HG03108 (cell line): ENCODE measurements at regions not wholly inside any gene's neighbourhood (a gene's known extent, or its start where the extent isn't known, plus 50 kb on each side); places are given as distances from the start of the nearest gene placed in this dataset.
A peak's percentile ranks its signal among the peaks of the same experiment; 100 is the strongest.

ENCODE experiments used
- ATAC-seq: cut with Tn5 transposase; IDR thresholded peaks from one replicate; pipeline ENCODE4 v1.9.1; 2021; ENCODE audit warnings: moderate library complexity; ENCODE audit not compliant: unreplicated experiment

DNA sequence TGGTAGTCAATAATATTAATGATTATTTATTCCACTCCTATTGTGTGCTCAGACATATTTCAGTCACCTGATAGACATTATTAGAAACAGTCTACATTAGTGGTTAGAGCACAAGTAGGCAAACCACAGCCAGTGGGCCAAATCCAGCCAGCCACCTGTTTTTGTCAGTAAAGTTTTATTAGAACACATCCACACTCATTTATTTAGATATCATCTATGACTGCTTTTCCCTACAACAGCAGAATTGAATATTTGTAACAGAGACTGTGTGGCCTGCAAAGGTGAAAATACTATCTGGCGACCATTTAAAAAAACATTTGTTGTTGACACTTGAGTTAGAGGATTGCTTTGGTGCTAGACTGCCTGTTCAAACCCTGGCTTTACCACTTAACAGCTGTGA lies 220.0 kb upstream of the ZFP64 start:
- ATAC-seq, result no peak

DNA sequence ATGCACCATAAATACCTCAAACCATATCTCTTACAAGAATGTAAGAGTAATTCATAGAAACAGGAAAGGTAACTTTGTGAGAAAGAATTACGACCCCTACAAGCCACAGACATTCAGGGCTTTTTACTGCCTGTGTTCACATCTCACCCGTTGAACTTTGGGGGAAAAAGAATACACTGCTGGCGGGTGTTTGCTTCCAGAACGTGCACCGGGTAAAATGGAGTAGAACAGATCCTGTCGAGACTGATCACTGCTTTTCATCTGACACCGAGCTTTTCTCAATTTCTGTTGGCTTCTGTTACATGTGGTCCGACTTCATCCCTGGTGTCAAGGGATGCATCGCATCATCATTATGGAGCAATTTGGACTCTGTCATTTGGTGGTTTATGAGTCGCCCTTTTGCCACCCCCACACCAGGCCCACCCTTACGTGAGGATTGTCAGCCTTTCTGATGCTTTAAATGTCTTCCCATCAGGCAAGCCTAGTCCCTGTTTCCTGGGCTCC lies 219.2 kb upstream of the ZFP64 start:
- ATAC-seq, result no peak

DNA sequence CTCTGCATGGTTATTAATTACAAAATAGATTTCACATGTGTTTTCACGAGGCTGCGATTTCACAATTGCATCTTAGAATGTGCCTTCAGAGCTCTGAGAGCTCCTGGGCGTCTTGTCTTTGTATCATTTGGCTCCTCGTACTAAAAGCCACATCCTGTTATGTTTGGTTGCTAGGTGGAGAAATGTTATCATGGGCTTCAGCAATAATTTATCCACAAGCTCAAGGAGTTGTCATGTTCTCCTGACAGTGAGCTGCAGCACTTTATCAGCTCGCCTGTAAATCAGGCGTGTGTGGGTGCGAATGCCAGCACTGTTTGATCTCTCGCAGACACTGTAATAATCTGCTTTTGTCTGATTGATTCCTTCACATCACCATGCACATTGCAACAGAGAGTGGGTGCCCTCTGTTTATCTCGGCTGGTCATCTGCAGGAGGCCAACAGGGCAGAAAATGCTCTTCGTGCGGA lies 218.6 kb upstream of the ZFP64 start:
- no peak for ATAC-seq

DNA sequence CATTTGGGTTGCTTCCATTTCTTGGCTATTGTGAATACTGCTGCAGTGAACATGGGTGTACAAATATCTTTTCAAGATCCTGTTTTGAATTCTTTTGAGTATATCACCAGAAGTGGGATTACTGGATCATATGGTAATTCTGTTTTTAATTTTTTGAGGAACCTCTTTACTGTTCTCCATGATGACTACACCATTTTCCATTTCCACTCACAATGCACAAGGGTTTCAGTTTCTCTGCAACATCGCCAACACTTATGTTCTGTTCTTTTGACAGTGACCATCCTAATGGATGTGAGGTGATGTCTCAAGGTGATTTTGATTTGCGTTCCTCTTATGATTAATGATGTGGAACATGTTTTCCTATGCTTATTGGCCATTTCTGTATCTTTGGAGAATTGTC lies 214.4 kb upstream of the ZFP64 start:
- no peak for ATAC-seq

DNA sequence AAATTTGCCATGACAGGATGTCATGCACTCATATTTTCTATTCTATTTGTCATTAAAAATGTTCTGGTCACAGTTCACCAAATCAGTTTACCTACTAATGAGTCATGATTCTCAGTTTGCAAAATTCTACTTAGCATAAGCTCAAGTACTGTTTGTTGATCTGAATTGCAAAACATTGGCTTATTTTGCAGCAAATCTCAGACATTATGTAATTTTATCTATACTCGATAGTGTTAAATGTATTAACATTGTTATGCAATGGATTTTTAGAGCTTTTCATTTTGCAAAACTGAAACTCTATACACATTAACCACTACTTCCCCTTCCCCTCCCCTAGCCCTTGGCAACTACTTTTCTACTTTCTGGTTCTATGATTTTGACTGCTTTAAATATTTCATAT lies 213.8 kb upstream of the ZFP64 start:
- peak; percentile 55 for ATAC-seq

DNA sequence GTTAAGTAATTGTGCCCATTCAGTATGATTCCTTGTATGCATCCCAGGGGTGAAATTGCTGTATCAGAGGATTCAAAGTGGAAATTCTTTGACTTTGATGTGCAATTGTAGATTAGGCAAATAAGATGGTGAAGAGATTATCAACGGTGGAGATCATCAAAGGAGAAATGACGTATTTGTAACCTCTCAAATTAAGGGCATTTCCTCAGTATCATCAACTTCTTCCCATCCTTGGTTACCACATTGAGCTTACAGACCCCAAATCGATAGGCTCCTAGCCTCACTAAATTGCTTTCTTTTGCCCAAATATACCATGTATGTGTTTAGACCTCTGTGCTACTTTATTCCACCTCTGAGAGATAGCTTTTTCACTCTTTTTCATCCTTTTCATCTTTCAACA lies 213.1 kb upstream of the ZFP64 start:
- no peak for ATAC-seq

DNA sequence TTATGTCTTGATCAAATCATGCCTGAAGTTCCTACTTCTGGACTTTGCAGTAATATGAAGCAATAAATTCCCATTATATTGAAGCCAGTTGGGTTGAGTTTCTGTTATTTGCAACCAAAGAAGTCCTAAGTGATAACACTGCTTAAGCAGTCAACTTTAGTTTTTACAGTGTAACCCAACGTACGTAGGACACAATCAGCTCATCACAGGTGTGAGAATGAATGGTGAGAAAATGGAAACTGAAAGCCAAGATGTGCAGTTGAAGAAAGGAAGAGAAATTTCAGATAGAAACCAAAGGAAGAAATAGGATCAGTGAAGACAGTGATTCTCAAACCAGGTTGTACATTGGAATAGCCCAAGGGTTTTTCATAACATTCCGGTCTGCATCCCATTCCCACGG lies 211.4 kb upstream of the ZFP64 start:
- ATAC-seq, result no peak

DNA sequence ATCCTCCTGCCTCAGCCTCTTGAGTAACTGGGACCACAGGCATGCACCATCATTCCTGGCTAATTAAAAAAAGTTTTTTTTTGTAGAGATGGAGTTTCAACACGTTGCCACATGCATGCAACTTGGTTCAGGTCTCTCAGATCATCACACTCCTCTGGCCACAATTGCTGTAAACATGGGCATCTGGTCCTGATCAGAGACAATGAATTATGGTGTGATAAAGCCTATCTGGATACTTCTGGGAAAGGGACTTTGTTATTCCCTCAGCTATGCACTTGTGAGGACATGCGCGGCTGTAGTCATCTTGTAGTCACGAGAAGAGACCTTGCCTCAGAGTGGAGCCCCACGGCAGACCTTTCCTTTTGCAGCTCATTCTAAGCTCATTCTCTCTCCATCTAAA lies 210.9 kb upstream of the ZFP64 start:
- ATAC-seq, result no peak

DNA sequence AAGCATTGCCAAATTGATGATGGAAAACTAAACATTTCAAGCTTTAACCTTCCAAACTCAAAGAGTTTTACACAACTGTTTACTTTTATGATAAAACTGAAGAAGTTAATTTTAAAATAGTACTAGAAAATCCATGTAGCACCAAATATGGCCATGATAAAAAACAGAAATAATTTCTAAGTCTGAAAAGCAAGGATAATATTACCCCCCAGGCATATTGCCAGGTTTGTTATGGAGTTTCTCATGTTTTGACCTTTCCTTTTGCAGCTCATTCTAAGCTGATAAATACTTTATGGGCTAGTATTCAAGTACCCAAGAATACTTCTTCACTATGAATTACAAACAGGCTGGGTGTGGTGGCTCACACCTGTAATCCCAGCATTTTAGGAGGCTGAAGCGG lies 209.9 kb upstream of the ZFP64 start:
- ATAC-seq, result no peak

DNA sequence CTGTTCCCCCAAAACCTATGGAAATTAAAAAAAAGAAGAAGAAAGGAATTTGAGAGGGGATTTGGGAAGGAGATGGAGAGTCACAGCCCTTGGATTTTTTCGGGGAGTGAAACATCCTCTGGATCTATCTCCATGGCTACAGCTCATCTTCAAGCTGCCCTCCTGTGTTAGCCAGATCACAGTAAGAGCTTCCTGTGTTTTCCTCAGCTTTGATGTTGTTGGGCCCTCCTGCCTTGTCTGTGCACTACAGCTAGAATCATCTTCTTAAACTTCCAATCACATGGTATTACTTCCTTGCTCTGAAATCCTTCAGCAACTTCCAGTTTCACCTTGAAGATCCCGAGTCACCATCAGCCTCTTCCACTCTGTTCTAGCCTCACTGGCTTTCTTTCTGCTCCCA lies 207.8 kb upstream of the ZFP64 start:
- ATAC-seq, result no peak

DNA sequence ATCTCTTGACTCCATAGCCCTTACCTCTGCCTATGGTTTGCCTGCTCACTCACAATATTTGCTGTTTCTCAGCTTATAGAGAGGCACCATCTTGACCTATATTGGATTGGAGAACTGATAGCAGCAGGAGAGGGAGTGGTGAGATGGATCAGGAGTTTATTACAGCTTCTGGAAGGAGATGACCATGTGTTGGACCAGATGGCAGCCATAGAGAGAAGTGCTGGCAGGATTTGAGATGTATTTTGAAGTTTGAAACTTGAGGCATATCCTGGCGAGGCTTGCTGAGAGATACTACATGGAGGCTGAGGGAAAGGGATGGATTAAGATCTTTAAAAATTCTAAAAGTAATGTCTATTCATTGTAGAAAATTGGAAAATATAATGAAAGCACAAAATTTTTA lies 198.0 kb upstream of the ZFP64 start:
- ATAC-seq, result no peak

DNA sequence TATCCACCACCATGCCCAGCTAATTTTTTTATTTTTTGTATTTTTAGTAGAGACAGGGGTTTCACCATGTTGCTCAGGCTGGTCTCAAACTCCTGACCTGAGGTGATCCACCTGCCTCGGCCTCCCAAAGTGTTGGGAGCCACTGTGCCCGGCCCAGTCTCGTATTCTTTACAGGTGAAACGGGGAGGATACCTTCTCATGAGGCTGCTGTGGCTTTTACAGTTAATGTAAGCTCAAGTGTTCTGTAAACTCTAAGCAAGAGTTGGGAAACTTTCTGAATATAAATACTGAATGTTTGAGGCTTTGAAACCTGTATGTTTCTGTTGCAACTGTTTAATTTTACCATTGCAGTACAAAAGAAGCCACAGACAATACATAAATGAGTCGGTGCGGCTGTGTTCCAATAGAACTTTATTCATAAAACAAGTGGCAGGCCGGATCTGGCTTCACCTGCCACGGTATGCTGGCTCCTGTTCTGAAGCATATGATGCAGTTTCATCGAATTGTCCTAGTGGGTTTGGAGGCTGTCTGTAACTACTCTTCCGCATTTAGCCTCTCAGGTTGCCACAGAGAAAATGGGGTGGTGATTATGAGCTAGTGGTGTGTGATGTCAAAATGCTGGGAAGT lies 192.5 kb upstream of the ZFP64 start:
- no peak for ATAC-seq

DNA sequence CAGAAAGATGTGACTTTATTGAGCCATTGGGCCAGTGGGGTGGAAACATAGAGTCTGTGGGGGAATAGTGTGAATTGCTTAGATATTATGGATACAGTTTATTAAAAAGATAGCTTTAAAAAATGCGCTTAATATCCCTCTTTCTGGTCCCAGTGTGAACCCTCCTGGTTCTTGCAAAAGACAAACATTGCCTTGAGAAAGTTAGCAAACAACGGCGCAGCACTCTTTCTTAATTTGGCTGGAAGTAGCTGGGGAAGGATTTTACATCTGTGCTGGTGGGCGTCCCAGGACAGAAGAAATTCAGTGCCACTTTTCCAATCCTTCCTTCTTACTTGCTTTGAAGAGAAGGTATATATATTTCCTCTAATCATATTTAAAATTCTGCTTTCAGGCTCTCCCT lies 191.4 kb upstream of the ZFP64 start:
- ATAC-seq, result no peak

DNA sequence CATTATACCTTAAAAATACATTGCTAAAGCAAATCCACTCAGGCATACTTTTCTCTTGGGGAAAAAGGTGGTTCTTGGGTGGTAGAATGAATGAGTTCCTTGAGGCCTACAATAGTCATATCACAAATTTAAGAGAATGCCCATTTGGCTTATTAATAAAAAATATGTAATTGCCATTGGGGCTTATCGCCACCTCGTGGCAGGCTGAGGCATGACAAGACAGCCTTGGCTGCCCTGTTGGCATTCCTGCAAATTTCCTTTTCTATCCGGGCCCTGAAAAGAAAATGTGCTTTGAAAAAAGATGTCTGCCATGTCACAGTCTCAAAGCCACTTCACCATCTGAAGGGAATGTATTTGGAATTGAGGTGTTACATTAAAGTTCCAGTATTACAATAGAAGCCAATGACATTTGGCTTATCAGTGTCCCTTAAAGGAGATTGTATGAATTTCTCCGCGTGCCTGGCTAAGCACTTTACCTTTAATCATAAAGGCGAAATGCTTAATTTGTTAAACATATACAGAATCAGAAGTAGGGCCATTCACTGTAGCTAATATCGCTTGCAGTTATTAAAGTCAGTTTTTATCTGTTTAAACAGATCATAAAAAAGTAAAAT lies 188.3 kb upstream of the ZFP64 start:
- no peak for ATAC-seq

DNA sequence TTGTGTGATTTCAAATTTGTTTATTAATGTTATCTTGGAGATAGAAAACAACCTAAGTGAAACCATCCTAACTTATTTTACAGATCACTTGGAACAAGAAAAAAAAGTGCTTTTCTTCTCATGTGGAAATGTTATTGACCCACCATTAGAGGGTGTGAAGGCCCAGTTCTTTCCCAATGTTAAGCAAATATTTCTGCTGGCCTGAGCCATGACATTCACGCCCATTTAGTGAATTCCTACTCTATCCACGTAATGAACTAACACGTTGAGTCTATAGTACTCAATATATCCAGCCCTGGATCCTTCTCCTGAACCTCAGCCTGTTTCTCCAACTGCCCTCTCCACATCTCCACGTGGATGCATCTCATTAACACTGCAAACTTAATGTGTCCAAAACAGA lies 180.6 kb upstream of the ZFP64 start:
- no peak for ATAC-seq

DNA sequence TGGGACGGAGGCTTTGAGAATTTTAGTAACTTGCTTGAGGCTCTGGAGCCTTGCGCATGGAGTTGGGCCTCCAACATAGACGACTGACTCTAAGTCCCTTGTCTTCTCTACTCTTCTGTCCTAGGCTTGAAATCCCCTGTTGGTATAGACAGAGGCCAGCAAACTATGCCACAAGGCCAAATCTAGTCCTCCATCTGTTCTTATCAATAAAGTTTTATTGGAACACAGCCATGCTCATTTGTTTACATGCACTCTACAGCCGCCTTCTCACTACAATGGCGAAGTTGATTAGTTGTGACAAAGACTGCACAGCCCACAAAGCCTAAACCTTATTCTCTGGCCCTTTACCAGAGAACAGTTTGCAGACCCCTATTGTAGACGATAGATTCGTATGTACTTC lies 174.1 kb upstream of the ZFP64 start:
- no peak for ATAC-seq

DNA sequence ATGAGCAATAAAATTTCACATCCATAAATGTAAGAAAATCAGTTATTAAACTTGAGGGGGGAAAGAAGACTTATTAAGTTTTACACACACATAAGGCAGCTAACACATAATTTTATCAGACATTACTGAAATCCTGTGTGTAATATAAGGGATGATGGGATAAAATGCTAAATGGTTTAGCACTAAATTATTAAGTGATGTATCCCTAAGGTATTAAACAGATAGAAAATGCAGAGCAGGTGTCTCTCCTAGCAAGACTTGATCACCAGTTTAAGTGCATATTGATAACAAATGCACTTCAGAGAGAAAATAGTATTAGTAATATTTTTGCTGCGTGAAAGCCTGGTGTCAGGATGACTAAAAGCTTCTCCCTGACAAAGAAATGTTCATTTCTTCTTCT lies 172.8 kb upstream of the ZFP64 start:
- ATAC-seq, result no peak

DNA sequence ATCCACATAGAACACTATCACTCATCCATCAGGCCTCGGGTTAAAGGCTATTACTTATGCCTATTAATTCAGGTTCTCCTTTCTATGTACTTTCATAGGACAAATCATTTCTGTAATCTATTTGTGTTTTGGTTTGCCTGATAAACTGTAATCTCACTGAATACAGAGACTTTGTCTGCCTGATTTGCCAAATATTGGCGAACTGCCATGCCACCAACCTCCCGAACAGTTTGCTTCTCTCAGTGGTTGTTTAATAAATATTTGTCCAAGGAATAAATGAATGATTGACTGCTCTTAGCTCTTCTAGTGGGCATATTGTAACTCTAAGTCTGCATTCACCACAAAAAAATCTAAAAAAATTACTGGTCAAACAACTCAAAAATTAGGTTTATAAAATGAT lies 170.1 kb upstream of the ZFP64 start:
- ATAC-seq, result no peak

DNA sequence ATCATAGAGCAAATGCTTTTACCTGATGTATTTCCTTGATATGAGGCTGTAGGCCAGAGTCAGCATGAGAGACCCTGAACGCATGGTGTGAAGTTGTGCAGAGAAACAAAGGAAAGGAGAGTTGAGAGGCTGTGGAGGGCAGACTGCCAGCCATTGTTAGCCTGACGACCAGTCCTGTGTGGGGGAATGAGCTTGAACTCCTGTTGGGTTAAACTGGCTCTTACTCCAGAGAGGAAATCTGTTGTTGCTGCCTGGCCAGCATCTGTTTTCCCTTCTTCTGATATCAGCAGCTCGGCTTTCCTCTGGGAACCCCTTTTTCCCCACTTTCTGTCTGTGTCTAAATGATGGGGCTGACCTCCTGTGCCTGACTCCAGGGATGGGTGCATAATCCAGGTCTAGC lies 158.2 kb upstream of the ZFP64 start:
- no peak for ATAC-seq

DNA sequence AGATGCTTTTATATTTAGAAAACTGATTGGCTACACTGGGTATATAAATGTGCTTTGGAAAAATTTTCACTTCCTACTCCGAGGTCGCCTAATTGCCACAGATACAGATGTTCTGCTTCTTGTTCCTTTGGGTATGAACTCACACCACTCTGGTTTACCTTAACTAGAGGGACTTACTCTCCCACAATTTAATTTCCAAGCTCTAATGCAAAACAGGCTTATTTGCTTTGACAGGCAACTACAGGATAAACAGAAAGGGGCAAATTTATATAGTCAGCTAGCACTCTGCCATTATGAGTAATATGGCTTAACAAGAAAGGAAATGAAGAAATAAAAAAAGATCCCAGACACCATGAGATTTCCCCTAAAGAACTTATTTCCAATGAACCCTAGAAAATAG lies 156.9 kb upstream of the ZFP64 start:
- ATAC-seq, result no peak

DNA sequence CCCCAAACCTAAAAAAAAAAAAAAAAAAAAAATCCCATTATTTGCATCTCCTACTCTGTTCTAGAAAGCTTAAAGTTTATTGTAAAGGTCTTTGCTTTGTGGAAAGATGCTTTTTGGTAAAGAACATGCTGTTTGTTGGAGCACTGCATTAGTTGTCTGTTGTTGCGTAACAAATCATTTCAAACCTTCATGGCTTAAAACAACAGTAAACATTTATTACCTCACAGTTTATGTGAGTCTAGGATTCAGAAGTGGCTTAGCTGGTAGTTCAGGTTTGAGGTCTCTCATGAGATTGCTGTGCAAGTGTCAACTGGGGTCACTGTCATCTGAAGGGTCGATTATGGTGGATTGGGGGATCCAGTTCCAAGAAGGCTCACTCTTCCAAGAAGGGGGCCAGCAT lies 155.2 kb upstream of the ZFP64 start:
- no peak for ATAC-seq

DNA sequence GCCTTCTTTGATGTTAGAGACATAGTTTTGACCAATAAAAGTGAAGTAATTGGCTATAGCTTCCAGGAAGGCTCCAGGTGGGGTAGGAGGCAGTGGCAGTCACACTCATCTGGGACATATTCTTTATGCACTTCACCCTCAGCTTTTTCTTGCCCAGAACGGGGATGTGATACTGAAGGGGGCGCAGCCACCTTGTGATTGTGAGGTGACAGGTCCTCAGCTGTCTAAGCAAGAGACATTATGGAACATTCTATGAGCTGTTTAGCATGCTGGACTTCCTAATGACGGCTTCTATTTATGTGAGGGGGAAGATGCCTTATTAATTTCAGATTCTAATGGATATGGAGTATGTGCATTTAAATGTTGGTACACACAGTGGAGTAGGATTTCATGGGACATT lies 151.3 kb upstream of the ZFP64 start:
- ATAC-seq, result no peak

DNA sequence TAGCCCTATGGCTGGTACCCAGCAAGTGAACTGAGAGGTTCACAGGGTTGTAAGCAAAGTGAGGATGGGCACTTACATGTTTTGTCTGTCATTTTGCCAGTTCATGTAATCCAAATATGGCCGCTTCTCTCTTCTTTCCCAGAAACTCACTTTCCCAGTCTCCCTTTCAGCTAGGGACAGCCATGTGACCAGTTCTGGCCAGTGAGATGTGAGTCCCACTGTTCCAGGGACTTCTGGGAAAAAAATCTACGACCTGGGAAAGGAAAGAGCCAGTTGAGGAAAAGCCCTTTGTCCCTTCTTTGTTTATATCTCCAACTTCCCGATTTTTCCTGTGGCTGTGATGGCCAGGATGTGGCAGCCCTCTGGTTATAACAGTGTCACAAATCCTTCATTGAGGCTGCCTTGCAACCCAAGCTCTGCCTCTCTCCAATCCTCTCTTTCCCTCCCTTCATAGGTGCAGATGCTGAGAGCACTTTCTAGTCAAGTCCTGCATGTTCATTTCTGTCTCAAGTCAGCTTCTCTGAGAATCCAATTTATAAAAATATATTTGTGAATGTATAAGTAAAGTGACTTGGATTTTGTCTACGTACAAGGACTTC lies 148.6 kb upstream of the ZFP64 start:
- no peak for ATAC-seq
